KOPT-K1 (cell line): ENCODE measurements at regions not wholly inside any gene's neighbourhood (a gene's known extent, or its start where the extent isn't known, plus 50 kb on each side); places are given as distances from the start of the nearest gene placed in this dataset.

ENCODE experiments used
- H3K27ac ChIP-seq: fragments of 200-600 bp; sonication (generic); 2 replicates; pipeline ENCODE4 v1.5.1; 2016; ENCODE audit warnings: antibody characterized with exemption, mild to moderate bottlenecking, low read depth, low read length; ENCODE audit not compliant: poor library complexity, severe bottlenecking
- H3K36me3 ChIP-seq: fragments of 200-600 bp; sonication (generic); 2 replicates; pipeline ENCODE4 v1.5.1; 2017; ENCODE audit warnings: antibody characterized with exemption, mild to moderate bottlenecking, low read length, moderate library complexity; ENCODE audit not compliant: insufficient read depth
- H3K9me3 ChIP-seq: fragments of 200-600 bp; sonication (generic); 2 replicates; pipeline ENCODE4 v1.5.1; 2017; ENCODE audit warnings: antibody characterized with exemption, low read length, mild to moderate bottlenecking; ENCODE audit not compliant: insufficient read depth, poor library complexity, severe bottlenecking

- H3K27ac ChIP-seq, result peak overlapping the region; percentile 33
- no peaks in the 10 kb centered on the region for H3K9me3 ChIP-seq
- H3K36me3 ChIP-seq, result no peaks in the 10 kb centered on the region
Measured at GRCh38 chr5:67515020-67515689, 318.6 kb upstream of the CD180 start.

- H3K36me3 ChIP-seq, result no peaks in the 10 kb centered on the region
- H3K9me3 ChIP-seq, result no peaks in the 10 kb centered on the region
- no peak overlapping the region for H3K27ac ChIP-seq
Measured at GRCh38 chr5:67512758-67513157, 316.2 kb upstream of the CD180 start.

- Histone ChIP-seq H3K27ac (no peak overlapping the region), H3K9me3 (no peaks in the 10 kb centered on the region), H3K36me3 (no peaks in the 10 kb centered on the region)
Measured at GRCh38 chr5:67511911-67512310, 315.3 kb upstream of the CD180 start.

- H3K9me3 ChIP-seq, result no peaks in the 10 kb centered on the region
- H3K36me3 ChIP-seq, result no peaks in the 10 kb centered on the region
- no peak overlapping the region for H3K27ac ChIP-seq
Measured at GRCh38 chr5:67510204-67510603, 313.6 kb upstream of the CD180 start.

- no peaks in the 10 kb centered on the region for H3K9me3 ChIP-seq
- no peaks in the 10 kb centered on the region for H3K36me3 ChIP-seq
- H3K27ac ChIP-seq, result no peak overlapping the region
Measured at GRCh38 chr5:67509402-67510186, 313.0 kb upstream of the CD180 start.

GRCh38 chr5:67506241-67506640 is 309.6 kb upstream of the CD180 start:
- H3K27ac ChIP-seq, result no peak overlapping the region
- H3K36me3 ChIP-seq, result no peaks in the 10 kb centered on the region
- H3K9me3 ChIP-seq, result no peaks in the 10 kb centered on the region

GRCh38 chr5:67502951-67503350 is 306.4 kb upstream of the CD180 start:
- Histone ChIP-seq H3K27ac (no peak overlapping the region), H3K36me3 (no peaks in the 10 kb centered on the region), H3K9me3 (peaks cover 17% of the 10 kb centered on the region)

GRCh38 chr5:67496051-67496450 is 299.5 kb upstream of the CD180 start:
- peaks cover 17% of the 10 kb centered on the region for H3K9me3 ChIP-seq
- no peaks in the 10 kb centered on the region for H3K36me3 ChIP-seq
- no peak overlapping the region for H3K27ac ChIP-seq

- Histone ChIP-seq H3K27ac (no peak overlapping the region), H3K9me3 (peaks cover 9% of the 10 kb centered on the region), H3K36me3 (no peaks in the 10 kb centered on the region)
Measured at GRCh38 chr5:67495072-67495471, 298.5 kb upstream of the CD180 start.

- no peak overlapping the region for H3K27ac ChIP-seq
- peaks cover 2% of the 10 kb centered on the region for H3K9me3 ChIP-seq
- H3K36me3 ChIP-seq, result no peaks in the 10 kb centered on the region
Measured at GRCh38 chr5:67494186-67494855, 297.7 kb upstream of the CD180 start.

GRCh38 chr5:67493676-67494075 is 297.1 kb upstream of the CD180 start:
- no peaks in the 10 kb centered on the region for H3K9me3 ChIP-seq
- no peaks in the 10 kb centered on the region for H3K36me3 ChIP-seq
- H3K27ac ChIP-seq, result no peak overlapping the region

GRCh38 chr5:67490543-67491321 is 294.1 kb upstream of the CD180 start:
- no peaks in the 10 kb centered on the region for H3K36me3 ChIP-seq
- no peaks in the 10 kb centered on the region for H3K9me3 ChIP-seq
- no peak overlapping the region for H3K27ac ChIP-seq

- no peaks in the 10 kb centered on the region for H3K36me3 ChIP-seq
- no peak overlapping the region for H3K27ac ChIP-seq
- no peaks in the 10 kb centered on the region for H3K9me3 ChIP-seq
Measured at GRCh38 chr5:67488885-67489284, 292.3 kb upstream of the CD180 start.

GRCh38 chr5:67487862-67488261 is 291.3 kb upstream of the CD180 start:
- no peak overlapping the region for H3K27ac ChIP-seq
- H3K9me3 ChIP-seq, result no peaks in the 10 kb centered on the region
- no peaks in the 10 kb centered on the region for H3K36me3 ChIP-seq
